Activated B cell treated with CpG ODN at 0.5 μM for 24 hours (primary cell): ENCODE measurements at regions not wholly inside any gene's neighbourhood (a gene's known extent, or its start where the extent isn't known, plus 50 kb on each side); places are given as distances from the start of the nearest gene placed in this dataset.

ENCODE experiments used
- ATAC-seq: fragments of 200-7000 bp; cut with Tn5 transposase; one replicate; pipeline ENCODE4 v1.10.0; 2021; ENCODE audit warnings: low read depth, mild to moderate bottlenecking, moderate library complexity
- CTCF ChIA-PET: fragments of 350-600 bp; sonication (Branson Sonifier 250); formaldehyde crosslinking; loops from one replicate; lab custom pipeline; 2021; ENCODE audit warnings: antibody characterized with exemption; lab: Charles Lee
- POLR2A ChIA-PET: fragments of 350-600 bp; sonication (Branson Sonifier 250); formaldehyde crosslinking; loops from one replicate; lab custom pipeline; 2021; ENCODE audit warnings: antibody characterized with exemption; lab: Charles Lee
- DNase-seq: peaks from one replicate; pipeline ENCODE4 v3.0.0; 2022
- H3K27ac Mint-ChIP-seq: one replicate; pipeline ENCODE4 v1.8.0; 2020; ENCODE audit warnings: mixed read lengths
- H3K27me3 Mint-ChIP-seq: one replicate; pipeline ENCODE4 v1.8.0; 2021; ENCODE audit warnings: mixed read lengths
- H3K36me3 Mint-ChIP-seq: one replicate; pipeline ENCODE4 v1.8.0; 2021; ENCODE audit warnings: low read depth, mixed read lengths
- H3K4me1 Mint-ChIP-seq: one replicate; pipeline ENCODE4 v1.8.0; 2021; ENCODE audit warnings: mixed read lengths
- H3K4me3 Mint-ChIP-seq: one replicate; pipeline ENCODE4 v1.8.0; 2020; ENCODE audit warnings: mild to moderate bottlenecking, mixed read lengths
- H3K9me3 Mint-ChIP-seq: one replicate; pipeline ENCODE4 v1.8.0; 2020; ENCODE audit warnings: mixed read lengths
- CTCF ChIP-seq: fragments of 200-600 bp; IDR thresholded peaks from one replicate; pipeline ENCODE4 v1.8.0; 2022; ENCODE audit warnings: antibody characterized with exemption, mild to moderate bottlenecking
- intact Hi-C: fragments of 100-400 bp; cut with micrococcal nuclease; formaldehyde crosslinking; loops from one replicate; pipeline ENCODE4 v1.15.1; 2024

- H3K9me3 Mint-ChIP-seq, result no peaks in the 10 kb centered on the region
Measured at GRCh38 chr5:175098301-175098700, 345.7 kb downstream of the DRD1 start.

GRCh38 chr5:175096469-175097165 lies 347.4 kb downstream of the DRD1 start:
- Mint-ChIP-seq H3K27ac (no peak overlapping the region), H3K36me3 (no peaks in the 10 kb centered on the region), H3K9me3 (no peaks in the 10 kb centered on the region), H3K4me3 (no peak overlapping the region), H3K27me3 (peaks cover 2% of the 10 kb centered on the region), H3K4me1 (no peaks in the 10 kb centered on the region)
- ChIA-PET CTCF (no interaction called here), POLR2A (no interaction called here)
- TF ChIP-seq CTCF, result no peak
- intact Hi-C loops, result no loop called here
- DNase-seq (no peak), ATAC-seq (no peak)

More at GRCh38 chr5:175098301-175098700, 345.7 kb downstream of the DRD1 start:
- DNase-seq, result no peak
- Mint-ChIP-seq H3K27ac (no peak overlapping the region), H3K4me3 (no peak overlapping the region), H3K27me3 (peaks cover 2% of the 10 kb centered on the region), H3K4me1 (no peaks in the 10 kb centered on the region), H3K36me3 (no peaks in the 10 kb centered on the region)
- POLR2A ChIA-PET, result no interaction called here
- intact Hi-C loops, result no loop called here
- TF ChIP-seq CTCF, result no peak
- no peak for ATAC-seq
- CTCF ChIA-PET, result no interaction called here

GRCh38 chr5:175094461-175094860 lies 349.5 kb downstream of the DRD1 start:
- no peak for DNase-seq
- no peak overlapping the region for H3K27ac Mint-ChIP-seq

GRCh38 chr5:175092691-175093090 lies 351.3 kb downstream of the DRD1 start:
- Mint-ChIP-seq H3K36me3 (no peaks in the 10 kb centered on the region), H3K27ac (no peak overlapping the region), H3K4me1 (no peaks in the 10 kb centered on the region), H3K27me3 (peaks cover 2% of the 10 kb centered on the region), H3K9me3 (peaks cover 3% of the 10 kb centered on the region), H3K4me3 (no peak overlapping the region)
- ChIA-PET POLR2A (no interaction called here), CTCF (no interaction called here)
- no peak for DNase-seq
- intact Hi-C loops, result no loop called here
- ATAC-seq, result no peak
- TF ChIP-seq CTCF, result no peak

More at GRCh38 chr5:175094461-175094860, 349.5 kb downstream of the DRD1 start:
- ChIA-PET CTCF (no interaction called here), POLR2A (no interaction called here)
- no peak for ATAC-seq
- Mint-ChIP-seq H3K9me3 (no peaks in the 10 kb centered on the region), H3K4me3 (no peak overlapping the region), H3K4me1 (no peaks in the 10 kb centered on the region), H3K36me3 (no peaks in the 10 kb centered on the region), H3K27me3 (peaks cover 2% of the 10 kb centered on the region)
- no peak for TF ChIP-seq CTCF
- intact Hi-C loops, result no loop called here

- no peak for TF ChIP-seq CTCF
- DNase-seq (no peak), ATAC-seq (no peak)
- no peaks in the 10 kb centered on the region for H3K27me3 Mint-ChIP-seq
- H3K27ac Mint-ChIP-seq, result no peak overlapping the region
- CTCF ChIA-PET, result no interaction called here
- POLR2A ChIA-PET, result no interaction called here
- peaks cover 3% of the 10 kb centered on the region for H3K9me3 Mint-ChIP-seq
- no peak overlapping the region for H3K4me3 Mint-ChIP-seq
- H3K4me1 Mint-ChIP-seq, result no peaks in the 10 kb centered on the region
- no peaks in the 10 kb centered on the region for H3K36me3 Mint-ChIP-seq
- intact Hi-C loops, result no loop called here
Measured at GRCh38 chr5:175088963-175089362, 355.0 kb downstream of the DRD1 start.
